ENCODE measurements at regions not wholly inside any gene's neighbourhood (a gene's known extent, or its start where the extent isn't known, plus 50 kb on each side); places are given as distances from the start of the nearest gene placed in this dataset.

DNA sequence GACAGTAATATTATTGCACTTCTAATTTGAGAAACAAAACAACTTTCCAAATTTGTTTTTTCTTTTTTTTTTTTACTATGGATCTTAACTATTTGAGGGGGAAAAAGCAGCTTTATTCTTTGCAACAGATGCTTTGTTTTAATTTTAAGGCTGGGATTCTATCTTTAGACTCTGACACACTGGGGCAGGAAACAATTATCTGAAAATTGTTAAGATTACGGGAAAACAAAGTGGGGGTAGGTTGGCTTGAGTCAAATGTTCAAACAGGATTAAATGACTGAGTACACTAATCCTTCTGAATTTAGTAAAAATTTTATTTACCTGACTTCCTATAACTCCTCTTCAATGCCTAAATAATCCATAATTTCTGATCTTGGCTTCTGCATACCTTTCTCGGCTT lies 543.2 kb downstream of the SLITRK6 start:
- Histone ChIP-seq H3K4ac (ENCODE audit: low read depth, low read length) (no peak overlapping the region), H3K56ac (ENCODE audit: extremely low read depth, insufficient read depth, low read length) (no peak overlapping the region), H4K8ac (ENCODE audit: low read depth in 2 of 2, low read length in 2 of 2) (no peak overlapping the region), H2BK20ac (ENCODE audit: low read depth, low read length) (no peak overlapping the region), H3K36me3 (ENCODE audit: control insufficient read depth, insufficient read depth, low read length) (no peaks in the 10 kb centered on the region), H2AK5ac (ENCODE audit: low read depth, low read length) (no peak overlapping the region), H3K9me1 (ENCODE audit: insufficient read depth, low read length) (no peaks in the 10 kb centered on the region), H4K20me1 (ENCODE audit: insufficient read depth, low read length) (no peaks in the 10 kb centered on the region), H2BK120ac (ENCODE audit: low read depth, low read length) (no peak overlapping the region), H3K4me3 (ENCODE audit: insufficient read depth, low read depth, low read length) (no peak overlapping the region), H3K4me1 (ENCODE audit: control insufficient read depth, insufficient read depth, low read length) (no peaks in the 10 kb centered on the region), H3K27me3 (ENCODE audit: control insufficient read depth, insufficient read depth, low read length) (no peaks in the 10 kb centered on the region), H3K9ac (ENCODE audit: low read depth, low read length) (no peak overlapping the region), H3K27ac (ENCODE audit: insufficient read depth, low read length) (no peak overlapping the region), H2AK9ac (replicated peaks; ENCODE audit: low read depth, low read length, poor library complexity) (no peak overlapping the region), H3K4me2 (ENCODE audit: low read depth, low read length) (no peak overlapping the region), H3K23ac (ENCODE audit: low read depth, low read length) (no peak overlapping the region), H2BK15ac (ENCODE audit: low read depth, low read length) (no peak overlapping the region), H2AFZ (replicated peaks; ENCODE audit: low read length, poor library complexity) (no peak overlapping the region), H2BK5ac (ENCODE audit: low read depth, low read length, poor library complexity, severe bottlenecking) (no peak overlapping the region), H3K18ac (ENCODE audit: low read depth, low read length) (no peak overlapping the region), H3K79me1 (ENCODE audit: low read depth in 1 of 2, low read length in 2 of 2) (no peaks in the 10 kb centered on the region), H3K14ac (replicated peaks; ENCODE audit: low read depth, low read length) (no peak overlapping the region), H4K5ac (ENCODE audit: low read depth, low read length) (no peak overlapping the region), H3K9me3 (ENCODE audit: control insufficient read depth, insufficient read depth, low read length) (no peaks in the 10 kb centered on the region), H4K91ac (ENCODE audit: insufficient read depth, low read depth, low read length) (no peak overlapping the region)
- in situ Hi-C loops (cut with MboI; ENCODE audit: low sequenced_read_pairs): no loop called here
- WGBS, 2 experiments (ENCODE audit: extremely low coverage in 2 of 2, insufficient read length in 1 of 2): no CpG with 5 or more reads among the region's 2 CpGs
- no TSS peak for BruUV-seq (replicated peaks)
- TF ChIP-seq MAZ (IDR thresholded peaks at IDR 0.05; ENCODE audit: borderline replicate concordance, low read depth, low read length) (no peak), MAFK (IDR thresholded peaks at IDR 0.05; ENCODE audit: low read depth, low read length) (no peak), RCOR1 (IDR thresholded peaks at IDR 0.05; ENCODE audit: insufficient replicate concordance, low read length) (no peak), CEBPB (IDR thresholded peaks at IDR 0.05; ENCODE audit: low read depth, low read length) (no peak), RAD21 (IDR thresholded peaks at IDR 0.05; ENCODE audit: low read length) (no peak), CTCF (conservative IDR thresholded peaks at IDR 0.05; ENCODE audit: low read depth, low read length) (no peak), BHLHE40 (IDR thresholded peaks at IDR 0.05; ENCODE audit: low read depth, low read length) (no peak), CHD1 (IDR thresholded peaks at IDR 0.05; ENCODE audit: low read depth, low read length) (no peak), FOS (IDR thresholded peaks at IDR 0.05; ENCODE audit: low read depth, low read length) (no peak)
- POLR2A ChIA-PET (ENCODE audit: unreplicated experiment): no interaction called here
- CTCF ChIA-PET: no interaction called here
- intact Hi-C loops (cut with micrococcal nuclease): no loop called here
- dilution Hi-C loops (cut with HindIII; ENCODE audit: low sequenced_read_pairs, unreplicated experiment): no loop called here
- ATAC-seq (ENCODE audit: low read depth) (no peak), DNase-seq (no peak)

All from IMR-90 (cell line).